Psoas muscle (tissue), 7 donors: ENCODE measurements at regions not wholly inside any gene's neighbourhood (a gene's known extent, or its start where the extent isn't known, plus 50 kb on each side); places are given as distances from the start of the nearest gene placed in this dataset.

Experiments used
- ATAC-seq, 4 donors: fragments of 200-7000 bp; cut with Tn5 transposase; one replicate each; pipeline ENCODE4 v1.9.1; 2020; ENCODE audit warnings: moderate library complexity in 3 of 4, mild to moderate bottlenecking in 2 of 4
- DNase-seq, 2 donors: peaks; one replicate each; pipeline ENCODE4 v3.0.0-alpha.2; 2020
- H3K27ac ChIP-seq: fragments of 200-600 bp; one replicate; pipeline ENCODE4 v1.8.0; 2022
- H3K27me3 ChIP-seq, 3 donors: fragments of 200-600 bp in 1 of 3; one replicate each; pipeline versions ENCODE4 v1.6.1 to v1.8.0; 2013 to 2022; ENCODE audit warnings: low read length in 2 of 3, mild to moderate bottlenecking in 2 of 3, moderate library complexity in 1 of 3; ENCODE audit not compliant: insufficient read depth in 3 of 3
- H3K36me3 ChIP-seq, 2 donors: fragments of 200-600 bp in 1 of 2; one replicate each; pipeline versions ENCODE4 v1.6.1 to v1.8.0; 2013 to 2022; ENCODE audit warnings: low read depth in 1 of 2, mild to moderate bottlenecking in 1 of 2, moderate library complexity in 1 of 2; ENCODE audit not compliant: insufficient read depth in 1 of 2
- H3K4me1 ChIP-seq: fragments of 200-600 bp; one replicate; pipeline ENCODE4 v1.8.0; 2022
- H3K4me3 ChIP-seq: fragments of 200-600 bp; one replicate; pipeline ENCODE4 v1.8.0; 2022; ENCODE audit warnings: mild to moderate bottlenecking
- H3K9me3 ChIP-seq: fragments of 200-600 bp; one replicate; pipeline ENCODE4 v1.8.0; 2022
- CTCF ChIP-seq: fragments of 200-600 bp; IDR thresholded peaks from one replicate; pipeline ENCODE4 v1.8.0; 2022; ENCODE audit warnings: antibody characterized with exemption
- WGBS, 3 donors: extraction: QIAGEN DNeasy Blood & Tissue Kit; methylation state at CpG; one replicate each; pipeline versions ENCODE4 v1.1.6 to v1.1.7; 2013; 5-methylcytosine and 5-hydroxymethylcytosine counted together
- intact Hi-C, 2 donors: fragments of 100-400 bp; cut with DNase I; formaldehyde crosslinking; loops; one replicate each; pipeline versions ENCODE4 v1.11.0 to v1.14.2; 2022
- donor health status: healthy with polysubstance abuse.
- donor health status: DM: no; HTN: no; CAD: no; lungs with moderate emphysema.
- donor health status: Bipolar disorder and iron deficiency.
- donor health status: healthy.
- donor health status: DM: yes; HTN: yes; CAD: no.
- donor health status: DM: no; HTN: no; CAD: no.
- donor health status: DM: yes; HTN: yes; CAD: no.

- DNase-seq (no peak), ATAC-seq (no peak)
- Histone ChIP-seq H3K27ac (no peak overlapping the region), H3K4me3 (no peak overlapping the region), H3K4me1 (no peaks in the 10 kb centered on the region), H3K9me3 (no peaks in the 10 kb centered on the region), H3K36me3 (no peaks in the 10 kb centered on the region), H3K27me3 (no peaks in the 10 kb centered on the region)
- no peak for TF ChIP-seq CTCF
- intact Hi-C loops = no loop called here
- 71 to 82% (median 76%) methylated on average over 4 of the region's 4 CpGs for WGBS, 3 donors
Measured at GRCh38 chr12:91370086-91370868, 187.7 kb upstream of the DCN start.

- H3K36me3 ChIP-seq = no peaks in the 10 kb centered on the region
- no peak for ATAC-seq
- no peak for TF ChIP-seq CTCF
- whole genome bisulfite sequencing, 3 donors = 79 to 87% (median 87%) methylated on average over 4 of the region's 4 CpGs
- no peaks in the 10 kb centered on the region for H3K9me3 ChIP-seq
- no peaks in the 10 kb centered on the region for H3K27me3 ChIP-seq
- no peak overlapping the region for H3K4me3 ChIP-seq
- H3K4me1 ChIP-seq = no peaks in the 10 kb centered on the region
- no peak overlapping the region for H3K27ac ChIP-seq
- intact Hi-C loops = no loop called here
- no peak for DNase-seq
Measured at GRCh38 chr12:91368613-91369012, 186.0 kb upstream of the DCN start.

- DNase-seq (no peak), ATAC-seq (no peak)
- no peaks in the 10 kb centered on the region for H3K4me1 ChIP-seq
- H3K36me3 ChIP-seq = no peaks in the 10 kb centered on the region
- H3K4me3 ChIP-seq = no peak overlapping the region
- intact Hi-C loops = no loop called here
- no peak overlapping the region for H3K27ac ChIP-seq
- no peaks in the 10 kb centered on the region for H3K9me3 ChIP-seq
- H3K27me3 ChIP-seq = no peaks in the 10 kb centered on the region
- peak; percentile 14 for TF ChIP-seq CTCF
- 58 to 71% (median 58%) methylated on average over 2 of the region's 2 CpGs for WGBS, 3 donors
Measured at GRCh38 chr12:91367234-91367849, 184.7 kb upstream of the DCN start.

GRCh38 chr12:91364471-91365184, 182.0 kb upstream of the DCN start:
- Histone ChIP-seq H3K4me1 (no peaks in the 10 kb centered on the region), H3K9me3 (no peaks in the 10 kb centered on the region), H3K36me3 (no peaks in the 10 kb centered on the region), H3K27ac (no peak overlapping the region), H3K27me3 (no peaks in the 10 kb centered on the region), H3K4me3 (no peak overlapping the region)
- intact Hi-C loops = loop anchor here in 1 of 2 donors (5.0 kb wide), 1 partner anchor 1288 kb away; no protein-coding TSS in a partner anchor
- DNase-seq = no peak
- WGBS, 3 donors = 77 to 85% (median 78%) methylated on average over 5 of the region's 5 CpGs
- TF ChIP-seq CTCF = no peak
- no peak for ATAC-seq
